ENCODE measurements at regions not wholly inside any gene's neighbourhood (a gene's known extent, or its start where the extent isn't known, plus 50 kb on each side); places are given as distances from the start of the nearest gene placed in this dataset.
"Not testable (repeated sequence)": the region's sequence is repeated elsewhere in the genome, so short reads cannot be mapped to it uniquely, and the experiment has no call there.

DNA sequence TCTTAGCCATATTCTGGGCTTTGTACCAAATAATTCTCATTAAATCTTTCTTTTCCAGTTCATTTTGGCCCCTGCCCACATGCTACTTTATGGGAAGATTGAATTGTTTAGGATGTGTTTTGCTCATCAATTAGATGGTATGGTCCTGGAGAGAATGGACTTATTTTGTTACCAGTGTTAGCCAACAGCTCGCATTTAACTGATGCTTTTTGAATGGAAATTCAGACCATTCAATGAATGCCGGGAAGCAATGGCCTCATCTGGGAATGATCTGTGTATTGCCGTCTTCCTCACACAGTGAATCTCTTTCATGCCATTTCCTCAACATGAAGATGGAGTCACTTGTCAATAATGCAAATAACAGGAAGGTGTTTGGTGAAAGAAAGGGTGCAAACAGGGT is 370.6 kb upstream of the PIK3R1 start:
- Histone ChIP-seq H4K20me1 (ENCODE audit: control insufficient read depth, insufficient read depth, low read depth, low read length) (no peaks in the 10 kb centered on the region), H3K4me3 (ENCODE audit: low read length) (no peak overlapping the region), H3K9me2 (replicated peaks; ENCODE audit: control insufficient read depth, low read length) (no peaks in the 10 kb centered on the region), H3K9me3 (ENCODE audit: control insufficient read depth, insufficient read depth, low read length) (no peaks in the 10 kb centered on the region), H3F3A (ENCODE audit: control insufficient read depth, insufficient read depth) (no peaks in the 10 kb centered on the region), H3K79me2 (ENCODE audit: control insufficient read depth, low read length) (no peaks in the 10 kb centered on the region), H3K27ac (ENCODE audit: low read depth, low read length) (no peak overlapping the region), H3K4me1 (ENCODE audit: control insufficient read depth, low read length) (no peaks in the 10 kb centered on the region), H3K36me3 (ENCODE audit: control insufficient read depth, low read length) (no peaks in the 10 kb centered on the region), H3K4me2 (ENCODE audit: low read length) (no peak overlapping the region), H3K27me3 (ENCODE audit: control insufficient read depth, low read length) (no peaks in the 10 kb centered on the region)
- TF ChIP-seq EZH2phosphoT487 (IDR thresholded peaks at IDR 0.05; ENCODE audit: borderline replicate concordance, low read length), result no peak
- TF ChIP-seq, protein P1, sequence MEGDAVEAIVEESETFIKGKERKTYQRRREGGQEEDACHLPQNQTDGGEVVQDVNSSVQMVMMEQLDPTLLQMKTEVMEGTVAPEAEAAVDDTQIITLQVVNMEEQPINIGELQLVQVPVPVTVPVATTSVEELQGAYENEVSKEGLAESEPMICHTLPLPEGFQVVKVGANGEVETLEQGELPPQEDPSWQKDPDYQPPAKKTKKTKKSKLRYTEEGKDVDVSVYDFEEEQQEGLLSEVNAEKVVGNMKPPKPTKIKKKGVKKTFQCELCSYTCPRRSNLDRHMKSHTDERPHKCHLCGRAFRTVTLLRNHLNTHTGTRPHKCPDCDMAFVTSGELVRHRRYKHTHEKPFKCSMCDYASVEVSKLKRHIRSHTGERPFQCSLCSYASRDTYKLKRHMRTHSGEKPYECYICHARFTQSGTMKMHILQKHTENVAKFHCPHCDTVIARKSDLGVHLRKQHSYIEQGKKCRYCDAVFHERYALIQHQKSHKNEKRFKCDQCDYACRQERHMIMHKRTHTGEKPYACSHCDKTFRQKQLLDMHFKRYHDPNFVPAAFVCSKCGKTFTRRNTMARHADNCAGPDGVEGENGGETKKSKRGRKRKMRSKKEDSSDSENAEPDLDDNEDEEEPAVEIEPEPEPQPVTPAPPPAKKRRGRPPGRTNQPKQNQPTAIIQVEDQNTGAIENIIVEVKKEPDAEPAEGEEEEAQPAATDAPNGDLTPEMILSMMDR (IDR thresholded peaks at IDR 0.05; ENCODE audit: low read depth, low read length, poor library complexity, severe bottlenecking), result no peak

DNA sequence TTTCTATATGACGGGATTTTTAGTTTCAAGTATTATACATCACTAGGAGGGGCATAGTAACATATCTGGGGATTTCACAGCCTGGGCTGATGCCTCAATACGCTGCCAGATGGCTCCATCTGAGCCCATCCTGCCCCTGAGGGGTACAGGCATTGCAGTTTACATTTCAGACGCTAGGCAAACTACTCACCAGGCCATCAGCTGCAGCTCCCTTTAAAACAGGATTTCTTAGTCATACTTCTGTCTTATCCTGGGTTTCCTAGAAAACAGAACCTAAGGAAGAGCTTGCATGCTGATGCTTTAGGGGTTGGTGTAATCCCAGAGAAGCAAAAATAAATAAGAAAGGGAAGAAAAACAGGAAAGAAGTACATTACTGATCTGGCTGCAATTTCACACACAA is 372.8 kb upstream of the PIK3R1 start:
- Histone ChIP-seq H3K4me3 (ENCODE audit: low read length) (no peak overlapping the region), H4K20me1 (ENCODE audit: control insufficient read depth, insufficient read depth, low read depth, low read length) (no peaks in the 10 kb centered on the region), H3K4me2 (ENCODE audit: low read length) (no peak overlapping the region), H3F3A (ENCODE audit: control insufficient read depth, insufficient read depth) (no peaks in the 10 kb centered on the region), H3K27ac (ENCODE audit: low read depth, low read length) (no peak overlapping the region), H3K4me1 (ENCODE audit: control insufficient read depth, low read length) (no peaks in the 10 kb centered on the region), H3K9me2 (replicated peaks; ENCODE audit: control insufficient read depth, low read length) (no peaks in the 10 kb centered on the region; the same call in 1 of the 2 replicates), H3K9me3 (ENCODE audit: control insufficient read depth, insufficient read depth, low read length) (no peaks in the 10 kb centered on the region), H3K27me3 (ENCODE audit: control insufficient read depth, low read length) (no peaks in the 10 kb centered on the region), H3K36me3 (ENCODE audit: control insufficient read depth, low read length) (no peaks in the 10 kb centered on the region), H3K79me2 (ENCODE audit: control insufficient read depth, low read length) (no peaks in the 10 kb centered on the region)
- TF ChIP-seq EZH2phosphoT487 (IDR thresholded peaks at IDR 0.05; ENCODE audit: borderline replicate concordance, low read length), result no peak
- TF ChIP-seq, protein P1 (IDR thresholded peaks at IDR 0.05; ENCODE audit: low read depth, low read length, poor library complexity, severe bottlenecking), result no peak

DNA sequence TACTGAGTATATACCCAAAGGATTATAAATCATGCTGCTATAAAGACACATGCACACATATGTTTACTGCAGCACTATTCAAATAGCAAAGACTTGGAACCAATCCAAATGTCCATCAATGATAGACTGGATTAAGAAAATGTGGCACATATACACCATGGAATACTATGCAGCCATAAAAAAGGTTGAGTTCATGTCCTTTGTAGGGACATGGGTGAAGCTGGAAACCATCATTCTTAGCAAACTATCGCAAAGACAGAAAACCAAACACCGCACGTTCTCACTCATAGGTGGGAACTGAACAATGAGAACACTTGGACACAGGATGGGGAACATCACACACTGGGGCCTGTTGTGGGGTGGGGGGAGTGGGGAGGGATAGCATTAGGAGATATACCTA is 378.3 kb upstream of the PIK3R1 start:
- H3K4me3 ChIP-seq (ENCODE audit: low read length); H3K36me3 ChIP-seq (ENCODE audit: control insufficient read depth, low read length); H3K27ac ChIP-seq (ENCODE audit: low read depth, low read length); H3K79me2 ChIP-seq (ENCODE audit: control insufficient read depth, low read length); H3K4me2 ChIP-seq (ENCODE audit: low read length); H3F3A ChIP-seq (ENCODE audit: control insufficient read depth, insufficient read depth); H4K20me1 ChIP-seq (ENCODE audit: control insufficient read depth, insufficient read depth, low read depth, low read length); H3K4me1 ChIP-seq (ENCODE audit: control insufficient read depth, low read length); H3K9me3 ChIP-seq (ENCODE audit: control insufficient read depth, insufficient read depth, low read length); H3K27me3 ChIP-seq (ENCODE audit: control insufficient read depth, low read length); H3K9me2 ChIP-seq (replicated peaks; ENCODE audit: control insufficient read depth, low read length): not testable (repeated sequence)

DNA sequence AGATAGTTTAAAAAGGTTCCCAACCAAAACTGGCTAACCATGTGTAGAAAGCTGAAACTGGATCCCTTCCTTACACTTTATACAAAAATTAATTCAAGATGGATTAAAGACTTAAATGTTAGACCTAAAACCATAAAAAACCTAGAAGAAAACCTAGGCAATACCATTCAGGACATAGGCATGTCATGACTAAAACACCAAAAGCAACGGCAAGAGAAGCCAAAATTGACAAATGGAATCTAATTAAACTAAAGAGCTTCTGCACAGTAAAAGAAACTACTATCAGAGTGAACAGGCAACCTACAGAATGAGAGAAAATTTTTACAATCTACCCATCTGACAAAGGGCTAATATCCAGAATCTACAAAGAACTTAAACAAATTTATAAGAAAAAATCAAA is 379.1 kb upstream of the PIK3R1 start:
- not testable (repeated sequence) for H3K4me1 ChIP-seq (ENCODE audit: control insufficient read depth, low read length); H3K36me3 ChIP-seq (ENCODE audit: control insufficient read depth, low read length); H3K9me2 ChIP-seq (replicated peaks; ENCODE audit: control insufficient read depth, low read length); H3K79me2 ChIP-seq (ENCODE audit: control insufficient read depth, low read length); H3K9me3 ChIP-seq (ENCODE audit: control insufficient read depth, insufficient read depth, low read length); H3K27me3 ChIP-seq (ENCODE audit: control insufficient read depth, low read length); H3F3A ChIP-seq (ENCODE audit: control insufficient read depth, insufficient read depth); H3K4me2 ChIP-seq (ENCODE audit: low read length); H3K27ac ChIP-seq (ENCODE audit: low read depth, low read length); H3K4me3 ChIP-seq (ENCODE audit: low read length); H4K20me1 ChIP-seq (ENCODE audit: control insufficient read depth, insufficient read depth, low read depth, low read length)

Measured in DOHH2 (cell line).